Tibial nerve (tissue), 4 donors: ENCODE measurements at regions not wholly inside any gene's neighbourhood (a gene's known extent, or its start where the extent isn't known, plus 50 kb on each side); places are given as distances from the start of the nearest gene placed in this dataset.

Experiments used
- DNase-seq, 2 donors: peaks; one replicate each; pipeline ENCODE4 v3.0.0-alpha.2; 2019; ENCODE audit warnings: low spot score in 2 of 2
- H3K27ac ChIP-seq, 4 donors: fragments of 200-600 bp; sonication (generic) in 3 of 4; one replicate each; pipeline ENCODE4 v1.5.1; 2017 to 2019; ENCODE audit warnings: mild to moderate bottlenecking in 1 of 4
- H3K27me3 ChIP-seq, 2 donors: fragments of 200-600 bp; sonication (generic) in 1 of 2; one replicate each; pipeline versions ENCODE4 v1.5.1 to v1.6.0; 2017 to 2019
- H3K36me3 ChIP-seq, 3 donors: fragments of 200-600 bp; sonication (generic); one replicate each; pipeline ENCODE4 v1.5.1; 2018 to 2019
- H3K4me1 ChIP-seq, 4 donors: fragments of 200-600 bp; sonication (generic) in 3 of 4; one replicate each; pipeline ENCODE4 v1.5.1; 2017 to 2019
- H3K4me3 ChIP-seq, 4 donors: fragments of 200-600 bp; sonication (generic) in 3 of 4; one replicate each; pipeline ENCODE4 v1.5.1; 2017 to 2019; ENCODE audit warnings: mild to moderate bottlenecking in 1 of 4, moderate library complexity in 1 of 4
- H3K9me3 ChIP-seq, 4 donors: fragments of 200-600 bp; sonication (generic) in 3 of 4; one replicate each; pipeline ENCODE4 v1.5.1; 2017 to 2019
- EP300 ChIP-seq, 2 donors: sonication (generic); formaldehyde crosslinking; IDR thresholded peaks; one replicate each; pipeline ENCODE4 v1.6.1; 2017; ENCODE audit warnings: antibody characterized with exemption in 2 of 2, mild to moderate bottlenecking in 1 of 2
- POLR2A ChIP-seq, 2 donors: fragments of 450-650 bp; IDR thresholded peaks; one replicate each; pipeline ENCODE4 v1.6.1; 2017; ENCODE audit warnings: antibody characterized with exemption in 2 of 2, mild to moderate bottlenecking in 2 of 2, moderate library complexity in 2 of 2
- WGBS, 2 donors: methylation state at CpG; one replicate each; pipeline ENCODE4 v1.1.5; 2018; 5-methylcytosine and 5-hydroxymethylcytosine counted together
- TF ChIP-seq, protein P1 (sequence below), 5 experiments: fragments of 200-600 bp in 3 of 5; fragments of 450-650 bp in 2 of 5; sonication (generic) in 3 of 5; IDR thresholded peaks; one replicate each; pipeline ENCODE4 v1.5.1; 2016 to 2019; ENCODE audit warnings: antibody characterized with exemption in 5 of 5, mild to moderate bottlenecking in 3 of 5, moderate library complexity in 2 of 5

DNA sequence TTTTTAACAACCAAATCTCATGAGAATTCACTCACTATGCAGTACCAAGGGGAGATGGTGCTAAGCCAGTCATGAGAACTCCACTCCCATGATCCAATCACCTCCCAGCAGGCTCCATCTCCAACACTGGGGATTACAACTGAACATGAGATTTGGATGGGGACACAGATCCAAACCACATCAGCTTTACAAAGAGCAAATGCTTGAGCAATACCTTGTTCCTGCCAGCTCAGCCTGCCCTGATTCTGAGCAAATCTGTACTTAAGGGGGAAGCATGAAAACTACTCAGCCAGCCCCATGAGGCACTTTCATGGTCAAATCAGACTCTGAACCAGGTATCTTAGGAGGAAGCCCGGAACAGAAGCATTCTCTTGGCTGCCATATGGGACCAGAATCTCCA, 259.9 kb downstream of the TBC1D4 start:
- Histone ChIP-seq H3K27me3 (no peaks in the 10 kb centered on the region), H3K27ac (no peak overlapping the region), H3K9me3 (no peaks in the 10 kb centered on the region), H3K4me1 (peaks cover 0 to 19% (median 0%) of the 10 kb centered on the region in 4 donors), H3K4me3 (no peak overlapping the region), H3K36me3 (no peaks in the 10 kb centered on the region)
- DNase-seq, result peak in 1 of 2 donors; percentile 16
- 78 to 100% methylated on average over 1 of the region's 1 CpG for WGBS, 2 donors
- TF ChIP-seq EP300 (IDR thresholded peaks at IDR 0.05) (no peak), POLR2A (IDR thresholded peaks at IDR 0.05) (no peak)
- TF ChIP-seq, protein P1, sequence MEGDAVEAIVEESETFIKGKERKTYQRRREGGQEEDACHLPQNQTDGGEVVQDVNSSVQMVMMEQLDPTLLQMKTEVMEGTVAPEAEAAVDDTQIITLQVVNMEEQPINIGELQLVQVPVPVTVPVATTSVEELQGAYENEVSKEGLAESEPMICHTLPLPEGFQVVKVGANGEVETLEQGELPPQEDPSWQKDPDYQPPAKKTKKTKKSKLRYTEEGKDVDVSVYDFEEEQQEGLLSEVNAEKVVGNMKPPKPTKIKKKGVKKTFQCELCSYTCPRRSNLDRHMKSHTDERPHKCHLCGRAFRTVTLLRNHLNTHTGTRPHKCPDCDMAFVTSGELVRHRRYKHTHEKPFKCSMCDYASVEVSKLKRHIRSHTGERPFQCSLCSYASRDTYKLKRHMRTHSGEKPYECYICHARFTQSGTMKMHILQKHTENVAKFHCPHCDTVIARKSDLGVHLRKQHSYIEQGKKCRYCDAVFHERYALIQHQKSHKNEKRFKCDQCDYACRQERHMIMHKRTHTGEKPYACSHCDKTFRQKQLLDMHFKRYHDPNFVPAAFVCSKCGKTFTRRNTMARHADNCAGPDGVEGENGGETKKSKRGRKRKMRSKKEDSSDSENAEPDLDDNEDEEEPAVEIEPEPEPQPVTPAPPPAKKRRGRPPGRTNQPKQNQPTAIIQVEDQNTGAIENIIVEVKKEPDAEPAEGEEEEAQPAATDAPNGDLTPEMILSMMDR (IDR thresholded peaks at IDR 0.05), result no peak

- Histone ChIP-seq H3K27ac (no peak overlapping the region), H3K4me1 (peaks cover 0 to 19% (median 0%) of the 10 kb centered on the region in 4 donors), H3K4me3 (no peak overlapping the region), H3K9me3 (no peaks in the 10 kb centered on the region), H3K27me3 (no peaks in the 10 kb centered on the region), H3K36me3 (no peaks in the 10 kb centered on the region)
- TF ChIP-seq POLR2A (IDR thresholded peaks at IDR 0.05) (no peak), EP300 (IDR thresholded peaks at IDR 0.05) (no peak)
- TF ChIP-seq, protein P1 (IDR thresholded peaks at IDR 0.05), result no peak
- no peak for DNase-seq
- 82 to 83% methylated on average over 5 of the region's 5 CpGs for WGBS, 2 donors
These were observed 261.1 kb downstream of the TBC1D4 start for GRCh38 chr13:75220861-75221260.

GRCh38 chr13:75220238-75220542, 261.8 kb downstream of the TBC1D4 start:
- no peak overlapping the region for H3K4me3 ChIP-seq
- no peaks in the 10 kb centered on the region for H3K9me3 ChIP-seq
- H3K4me1 ChIP-seq, result peaks cover 0 to 19% (median 0%) of the 10 kb centered on the region in 4 donors
- DNase-seq, result no peak
- 87 to 90% methylated on average over 8 of the region's 8 CpGs for WGBS, 2 donors
- no peaks in the 10 kb centered on the region for H3K36me3 ChIP-seq
- H3K27ac ChIP-seq, result no peak overlapping the region
- no peaks in the 10 kb centered on the region for H3K27me3 ChIP-seq
- TF ChIP-seq POLR2A (IDR thresholded peaks at IDR 0.05), result no peak
- TF ChIP-seq EP300 (IDR thresholded peaks at IDR 0.05), result no peak
- TF ChIP-seq, protein P1 (IDR thresholded peaks at IDR 0.05), result no peak

DNA sequence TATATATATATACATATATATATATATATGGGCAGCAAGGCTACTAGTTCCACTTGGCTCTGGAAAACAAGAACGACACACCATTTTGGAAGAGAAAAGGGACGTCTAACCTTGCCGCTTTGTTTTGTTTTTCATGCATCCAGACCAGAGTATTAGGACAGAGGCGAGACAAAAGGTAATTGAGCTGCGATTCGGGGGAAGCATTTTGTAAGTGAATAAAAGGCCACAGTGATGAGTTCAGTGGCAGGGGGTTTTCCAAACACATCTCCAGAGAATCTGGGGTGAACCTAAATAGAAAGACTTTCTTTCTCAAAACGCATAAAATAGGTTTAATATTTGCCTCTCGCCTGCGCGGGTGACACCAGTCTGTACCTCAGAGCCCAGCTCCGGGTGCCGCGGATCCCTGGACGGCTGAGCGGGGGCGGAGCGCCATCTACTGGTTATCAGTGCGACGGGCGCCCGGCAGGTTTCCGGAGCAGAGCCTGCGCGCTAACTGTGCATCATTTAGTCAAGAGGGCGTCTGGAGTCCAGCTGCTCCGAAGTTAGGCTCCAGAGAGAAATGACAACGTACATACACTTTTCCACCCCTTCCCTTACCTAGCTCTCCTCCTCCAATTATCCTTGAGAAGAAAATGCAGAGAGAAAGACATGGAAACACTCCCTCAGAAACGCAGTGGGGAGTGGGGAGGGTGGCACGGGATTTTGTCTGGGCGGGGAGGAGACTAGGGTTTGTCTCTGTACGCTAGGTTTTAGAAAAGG, 262.3 kb downstream of the TBC1D4 start:
- peak; percentile 69 to 74 for DNase-seq
- Histone ChIP-seq H3K9me3 (no peaks in the 10 kb centered on the region), H3K4me1 (peaks cover 0 to 19% (median 0%) of the 10 kb centered on the region in 4 donors), H3K27ac (no peak overlapping the region), H3K36me3 (no peaks in the 10 kb centered on the region), H3K27me3 (no peaks in the 10 kb centered on the region), H3K4me3 (peak overlapping the region in 2 of 4 donors; percentile 23)
- TF ChIP-seq, protein P1 (IDR thresholded peaks at IDR 0.05), result peak; percentile 84 to 94 (median 93)
- TF ChIP-seq POLR2A (IDR thresholded peaks at IDR 0.05) (no peak), EP300 (IDR thresholded peaks at IDR 0.05) (no peak)
- 8 to 10% methylated on average over 29 to 31 of the region's 31 CpGs for WGBS, 2 donors

DNA sequence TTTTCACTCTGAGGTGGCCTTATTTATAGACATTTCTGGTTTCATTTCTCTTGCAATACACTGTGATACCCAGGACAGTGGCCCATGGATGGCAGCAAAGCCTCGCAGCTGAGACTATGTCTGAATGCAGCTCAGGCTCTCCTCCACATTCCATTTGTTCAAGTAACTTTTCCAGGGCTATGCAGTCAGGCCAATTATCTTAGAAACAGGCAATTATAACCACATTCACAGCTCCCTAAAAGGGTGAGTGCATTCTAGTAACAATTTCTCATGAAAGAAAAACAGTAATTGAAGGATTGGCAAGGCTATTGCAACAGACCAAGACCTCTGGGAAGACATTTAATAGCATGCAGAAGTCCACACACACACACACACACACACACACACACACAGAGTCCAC, 264.0 kb downstream of the TBC1D4 start:
- TF ChIP-seq, protein P1 (IDR thresholded peaks at IDR 0.05), result no peak
- TF ChIP-seq EP300 (IDR thresholded peaks at IDR 0.05) (no peak), POLR2A (IDR thresholded peaks at IDR 0.05) (no peak)
- no peaks in the 10 kb centered on the region for H3K36me3 ChIP-seq
- H3K4me1 ChIP-seq, result peaks cover 0 to 19% (median 0%) of the 10 kb centered on the region in 4 donors
- DNase-seq, result no peak
- H3K4me3 ChIP-seq, result no peak overlapping the region
- no peak overlapping the region for H3K27ac ChIP-seq
- no peaks in the 10 kb centered on the region for H3K9me3 ChIP-seq
- no peaks in the 10 kb centered on the region for H3K27me3 ChIP-seq
- WGBS, 2 donors, result 0 to 50% methylated on average over 1 of the region's 1 CpG
